Liver (tissue), 8 donors: ENCODE measurements at regions not wholly inside any gene's neighbourhood (a gene's known extent, or its start where the extent isn't known, plus 50 kb on each side); places are given as distances from the start of the nearest gene placed in this dataset.

ENCODE experiments used
- DNase-seq: peaks from one replicate; pipeline ENCODE4 v3.0.0-alpha.2; 2017; ENCODE audit warnings: low spot score
- H3K27ac ChIP-seq, 2 donors: one replicate each; pipeline ENCODE4 v1.7.0; 2013; ENCODE audit warnings: inconsistent platforms in 2 of 2, low read length in 2 of 2, control low read depth in 1 of 2, low read depth in 1 of 2, mild to moderate bottlenecking in 1 of 2
- H3K27me3 ChIP-seq, 4 donors: one replicate each; pipeline versions ENCODE4 v1.6.1 to v1.7.0; 2013; ENCODE audit warnings: low read length in 3 of 4, inconsistent platforms in 1 of 4, mild to moderate bottlenecking in 1 of 4, moderate library complexity in 1 of 4; ENCODE audit not compliant: control insufficient read depth in 4 of 4, insufficient read depth in 4 of 4
- H3K36me3 ChIP-seq, 4 donors: one replicate each; pipeline versions ENCODE4 v1.6.1 to v1.7.0; 2013; ENCODE audit warnings: low read length in 3 of 4, mild to moderate bottlenecking in 3 of 4, low read depth in 1 of 4, moderate library complexity in 1 of 4; ENCODE audit not compliant: control insufficient read depth in 4 of 4, insufficient read depth in 3 of 4
- H3K4me1 ChIP-seq, 4 donors: one replicate each; pipeline versions ENCODE4 v1.6.1 to v1.7.0; 2013; ENCODE audit warnings: low read length in 3 of 4, mild to moderate bottlenecking in 3 of 4, moderate library complexity in 1 of 4; ENCODE audit not compliant: control insufficient read depth in 4 of 4, insufficient read depth in 4 of 4
- H3K4me3 ChIP-seq, 3 donors: one replicate each; pipeline versions ENCODE4 v1.6.1 to v1.7.0; 2013; ENCODE audit warnings: low read length in 3 of 3, control low read depth in 1 of 3, low read depth in 1 of 3, mild to moderate bottlenecking in 1 of 3
- H3K9ac ChIP-seq, 2 donors: one replicate each; pipeline ENCODE4 v1.7.0; 2013; ENCODE audit warnings: low read length in 2 of 2, mild to moderate bottlenecking in 2 of 2, moderate library complexity in 2 of 2, control low read depth in 1 of 2, low read depth in 1 of 2
- H3K9me3 ChIP-seq, 4 donors: one replicate each; pipeline versions ENCODE4 v1.6.1 to v1.7.0; 2013; ENCODE audit warnings: low read length in 3 of 4; ENCODE audit not compliant: control insufficient read depth in 4 of 4
- EGR1 ChIP-seq, 2 donors: IDR thresholded peaks; 2 replicates each; pipeline ENCODE4 v1.6.1; 2016 to 2018; ENCODE audit warnings: antibody characterized with exemption in 2 of 2, low read depth in 2 of 2
- FOXA1 ChIP-seq: IDR thresholded peaks from 2 replicates; pipeline ENCODE4 v1.6.1; 2016; ENCODE audit warnings: antibody characterized with exemption
- FOXA2 ChIP-seq: IDR thresholded peaks from 2 replicates; pipeline ENCODE4 v1.6.1; 2016; ENCODE audit warnings: antibody characterized with exemption
- GABPA ChIP-seq, 2 donors: IDR thresholded peaks in 1 of 2; conservative IDR thresholded peaks in 1 of 2; 2 replicates each; pipeline ENCODE4 v1.6.1; 2016; ENCODE audit warnings: antibody characterized with exemption in 2 of 2, mild to moderate bottlenecking in 1 of 2, moderate library complexity in 1 of 2
- HNF4A ChIP-seq, 2 donors: conservative IDR thresholded peaks; 2 replicates each; pipeline ENCODE4 v1.6.1; 2016; ENCODE audit warnings: antibody characterized with exemption in 2 of 2, mild to moderate bottlenecking in 2 of 2
- HNF4G ChIP-seq: IDR thresholded peaks from 2 replicates; pipeline ENCODE4 v1.6.1; 2016; ENCODE audit warnings: antibody characterized with exemption
- JUND ChIP-seq, 2 donors: IDR thresholded peaks; 2 replicates each; pipeline ENCODE4 v1.6.1; 2016; ENCODE audit warnings: antibody characterized with exemption in 2 of 2
- RXRA ChIP-seq, 2 donors: IDR thresholded peaks; 2 replicates each; pipeline ENCODE4 v1.6.1; 2017 to 2018; ENCODE audit warnings: antibody characterized with exemption in 2 of 2, mild to moderate bottlenecking in 1 of 2
- TAF1 ChIP-seq: conservative IDR thresholded peaks from 2 replicates; pipeline ENCODE4 v1.6.1; 2016; ENCODE audit warnings: antibody characterized with exemption, mild to moderate bottlenecking
- YY1 ChIP-seq: IDR thresholded peaks from 2 replicates; pipeline ENCODE4 v1.6.1; 2016; ENCODE audit warnings: antibody characterized with exemption, mild to moderate bottlenecking
- WGBS: extraction: QIAGEN DNeasy Blood & Tissue Kit; methylation state at CpG from one replicate; pipeline ENCODE4 v1.1.7; 2013; 5-methylcytosine and 5-hydroxymethylcytosine counted together
- TF ChIP-seq, protein P1 (sequence below): IDR thresholded peaks from 2 replicates; pipeline ENCODE4 v1.6.1; 2016; ENCODE audit warnings: antibody characterized with exemption, mild to moderate bottlenecking
- TF ChIP-seq, protein P2 (sequence below): IDR thresholded peaks from 2 replicates; pipeline ENCODE4 v1.6.1; 2016; ENCODE audit warnings: antibody characterized with exemption
- TF ChIP-seq, protein P3 (sequence below): fragments of 150-350 bp; IDR thresholded peaks from 2 replicates; pipeline ENCODE4 v1.5.1; 2017; ENCODE audit warnings: improper control_type of control experiment, low read depth, low read length; ENCODE audit not compliant: missing input control
- TF ChIP-seq, protein P4 (sequence below): IDR thresholded peaks from 2 replicates; pipeline ENCODE4 v1.6.1; 2016; ENCODE audit warnings: antibody characterized with exemption
- donor health status: healthy.
- donor health status: healthy.
- donor health status: healthy.
- donor health status: healthy.
- donor health status: healthy.

DNA sequence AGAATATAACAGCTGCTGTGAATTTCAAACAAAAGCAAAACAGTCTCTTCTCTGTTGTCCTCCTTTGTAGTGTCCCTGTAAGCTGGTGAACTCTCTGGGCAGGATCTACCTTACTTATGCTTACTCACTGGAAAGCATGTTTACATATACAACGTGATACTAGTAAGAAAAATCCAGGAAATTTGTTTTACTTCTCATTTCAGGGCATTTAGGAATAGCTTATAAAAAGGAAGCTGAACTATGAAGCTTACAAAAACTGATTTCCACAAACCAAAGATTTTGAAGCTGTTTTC, 311.0 kb downstream of the NOVA1 start (continued):
- TF ChIP-seq, protein P1, sequence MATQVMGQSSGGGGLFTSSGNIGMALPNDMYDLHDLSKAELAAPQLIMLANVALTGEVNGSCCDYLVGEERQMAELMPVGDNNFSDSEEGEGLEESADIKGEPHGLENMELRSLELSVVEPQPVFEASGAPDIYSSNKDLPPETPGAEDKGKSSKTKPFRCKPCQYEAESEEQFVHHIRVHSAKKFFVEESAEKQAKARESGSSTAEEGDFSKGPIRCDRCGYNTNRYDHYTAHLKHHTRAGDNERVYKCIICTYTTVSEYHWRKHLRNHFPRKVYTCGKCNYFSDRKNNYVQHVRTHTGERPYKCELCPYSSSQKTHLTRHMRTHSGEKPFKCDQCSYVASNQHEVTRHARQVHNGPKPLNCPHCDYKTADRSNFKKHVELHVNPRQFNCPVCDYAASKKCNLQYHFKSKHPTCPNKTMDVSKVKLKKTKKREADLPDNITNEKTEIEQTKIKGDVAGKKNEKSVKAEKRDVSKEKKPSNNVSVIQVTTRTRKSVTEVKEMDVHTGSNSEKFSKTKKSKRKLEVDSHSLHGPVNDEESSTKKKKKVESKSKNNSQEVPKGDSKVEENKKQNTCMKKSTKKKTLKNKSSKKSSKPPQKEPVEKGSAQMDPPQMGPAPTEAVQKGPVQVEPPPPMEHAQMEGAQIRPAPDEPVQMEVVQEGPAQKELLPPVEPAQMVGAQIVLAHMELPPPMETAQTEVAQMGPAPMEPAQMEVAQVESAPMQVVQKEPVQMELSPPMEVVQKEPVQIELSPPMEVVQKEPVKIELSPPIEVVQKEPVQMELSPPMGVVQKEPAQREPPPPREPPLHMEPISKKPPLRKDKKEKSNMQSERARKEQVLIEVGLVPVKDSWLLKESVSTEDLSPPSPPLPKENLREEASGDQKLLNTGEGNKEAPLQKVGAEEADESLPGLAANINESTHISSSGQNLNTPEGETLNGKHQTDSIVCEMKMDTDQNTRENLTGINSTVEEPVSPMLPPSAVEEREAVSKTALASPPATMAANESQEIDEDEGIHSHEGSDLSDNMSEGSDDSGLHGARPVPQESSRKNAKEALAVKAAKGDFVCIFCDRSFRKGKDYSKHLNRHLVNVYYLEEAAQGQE: no peak

DNA sequence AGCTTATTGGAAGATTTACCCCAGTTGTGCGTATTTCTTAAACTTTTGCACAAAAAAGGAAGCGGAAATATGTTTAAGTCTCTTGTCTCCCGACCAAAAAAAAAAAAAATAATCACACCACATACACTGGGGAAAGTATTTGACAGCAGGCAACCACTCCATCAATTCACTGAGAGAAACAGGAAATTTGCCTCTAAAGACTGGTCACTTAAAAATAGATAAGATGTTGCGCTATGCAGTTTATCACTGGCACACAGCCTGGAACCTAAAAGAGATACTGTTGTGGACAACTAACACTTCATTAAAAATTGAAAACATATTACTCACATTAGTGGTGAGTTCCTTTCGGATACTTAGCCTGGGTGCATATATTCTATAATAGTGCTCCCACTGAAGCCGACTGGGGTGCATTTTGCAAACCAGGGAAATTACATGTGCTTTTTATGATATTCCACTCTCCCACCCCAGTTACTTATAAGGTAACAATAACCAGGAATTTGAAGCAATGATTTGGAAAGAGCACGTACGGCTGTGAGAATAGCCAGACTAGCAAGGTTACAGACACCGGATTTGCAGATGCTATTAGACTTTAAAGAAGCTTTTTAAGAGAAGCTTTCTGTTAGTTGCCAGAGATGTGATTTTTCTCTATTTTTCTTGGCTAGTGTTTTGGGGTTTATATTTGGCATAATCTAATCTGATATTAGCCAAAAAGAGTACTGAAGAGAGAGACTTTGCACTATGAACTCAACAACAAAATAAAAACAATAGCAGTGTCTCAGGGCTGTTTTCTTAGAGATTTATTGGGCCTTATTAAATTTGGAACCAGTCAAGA, 311.5 kb downstream of the NOVA1 start:
- peaks cover 0 to 1% (median 0%) of the 10 kb centered on the region in 4 donors for H3K4me1 ChIP-seq
- no peak overlapping the region for H3K4me3 ChIP-seq
- no peak for DNase-seq
- no peaks in the 10 kb centered on the region for H3K9me3 ChIP-seq
- peaks cover 0 to 2% (median 0%) of the 10 kb centered on the region in 4 donors for H3K27me3 ChIP-seq
- H3K36me3 ChIP-seq: no peaks in the 10 kb centered on the region
- H3K27ac ChIP-seq: no peak overlapping the region
- TF ChIP-seq FOXA2 (no peak), HNF4G (no peak), JUND (IDR thresholded peaks at IDR 0.05) (no peak), EGR1 (IDR thresholded peaks at IDR 0.05; ENCODE audit: low read depth in 2 of 2) (no peak), FOXA1 (no peak), RXRA (IDR thresholded peaks at IDR 0.05) (no peak), YY1 (no peak), TAF1 (no peak), HNF4A (conservative IDR thresholded peaks at IDR 0.05) (no peak), GABPA (IDR thresholded peaks at IDR 0.05 in 1 of 2, conservative IDR thresholded peaks at IDR 0.05 in 1 of 2) (no peak)
- TF ChIP-seq, protein P2, sequence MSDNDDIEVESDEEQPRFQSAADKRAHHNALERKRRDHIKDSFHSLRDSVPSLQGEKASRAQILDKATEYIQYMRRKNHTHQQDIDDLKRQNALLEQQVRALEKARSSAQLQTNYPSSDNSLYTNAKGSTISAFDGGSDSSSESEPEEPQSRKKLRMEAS: no peak
- TF ChIP-seq, protein P3, sequence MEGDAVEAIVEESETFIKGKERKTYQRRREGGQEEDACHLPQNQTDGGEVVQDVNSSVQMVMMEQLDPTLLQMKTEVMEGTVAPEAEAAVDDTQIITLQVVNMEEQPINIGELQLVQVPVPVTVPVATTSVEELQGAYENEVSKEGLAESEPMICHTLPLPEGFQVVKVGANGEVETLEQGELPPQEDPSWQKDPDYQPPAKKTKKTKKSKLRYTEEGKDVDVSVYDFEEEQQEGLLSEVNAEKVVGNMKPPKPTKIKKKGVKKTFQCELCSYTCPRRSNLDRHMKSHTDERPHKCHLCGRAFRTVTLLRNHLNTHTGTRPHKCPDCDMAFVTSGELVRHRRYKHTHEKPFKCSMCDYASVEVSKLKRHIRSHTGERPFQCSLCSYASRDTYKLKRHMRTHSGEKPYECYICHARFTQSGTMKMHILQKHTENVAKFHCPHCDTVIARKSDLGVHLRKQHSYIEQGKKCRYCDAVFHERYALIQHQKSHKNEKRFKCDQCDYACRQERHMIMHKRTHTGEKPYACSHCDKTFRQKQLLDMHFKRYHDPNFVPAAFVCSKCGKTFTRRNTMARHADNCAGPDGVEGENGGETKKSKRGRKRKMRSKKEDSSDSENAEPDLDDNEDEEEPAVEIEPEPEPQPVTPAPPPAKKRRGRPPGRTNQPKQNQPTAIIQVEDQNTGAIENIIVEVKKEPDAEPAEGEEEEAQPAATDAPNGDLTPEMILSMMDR: no peak
- TF ChIP-seq, protein P4, sequence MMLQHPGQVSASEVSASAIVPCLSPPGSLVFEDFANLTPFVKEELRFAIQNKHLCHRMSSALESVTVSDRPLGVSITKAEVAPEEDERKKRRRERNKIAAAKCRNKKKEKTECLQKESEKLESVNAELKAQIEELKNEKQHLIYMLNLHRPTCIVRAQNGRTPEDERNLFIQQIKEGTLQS: no peak
- TF ChIP-seq, protein P1: no peak
- no peak overlapping the region for H3K9ac ChIP-seq
- 57% methylated on average over 9 of the region's 9 CpGs for WGBS
